22Rv1 (cell line): ENCODE measurements at regions not wholly inside any gene's neighbourhood (a gene's known extent, or its start where the extent isn't known, plus 50 kb on each side); places are given as distances from the start of the nearest gene placed in this dataset.

Experiments used
- H3K27ac ChIP-seq: fragments of 450-650 bp; 2 replicates; pipeline ENCODE4 v1.5.1; 2017
- ZFX ChIP-seq: fragments of 450-650 bp; IDR thresholded peaks from 2 replicates; pipeline ENCODE4 v1.6.1; 2017; ENCODE audit warnings: antibody characterized with exemption, borderline replicate concordance
- TF ChIP-seq, protein P1 (sequence below): fragments of 450-650 bp; IDR thresholded peaks from 2 replicates; pipeline ENCODE4 v1.5.1; 2017; ENCODE audit warnings: mild to moderate bottlenecking

DNA sequence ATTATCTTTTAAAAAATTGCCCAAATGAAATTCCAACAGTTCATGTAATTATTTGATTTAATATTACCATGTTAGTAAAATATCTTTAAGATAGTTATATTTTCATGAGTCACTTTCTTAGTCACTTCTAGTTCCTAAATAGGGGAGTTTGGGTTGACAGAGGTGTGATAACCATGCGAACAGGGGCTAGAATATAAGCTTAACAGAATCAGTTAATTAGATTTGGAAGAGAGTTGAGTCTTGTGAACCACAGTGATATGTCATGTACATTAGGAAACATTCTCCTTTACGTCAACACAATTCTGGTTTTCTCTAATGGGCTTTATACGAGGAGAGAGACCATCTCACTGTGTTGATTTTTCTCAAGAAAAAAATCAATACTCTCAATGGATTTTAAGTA lies 64.8 kb upstream of the ZNF281 start:
- TF ChIP-seq ZFX, result no peak
- TF ChIP-seq, protein P1, sequence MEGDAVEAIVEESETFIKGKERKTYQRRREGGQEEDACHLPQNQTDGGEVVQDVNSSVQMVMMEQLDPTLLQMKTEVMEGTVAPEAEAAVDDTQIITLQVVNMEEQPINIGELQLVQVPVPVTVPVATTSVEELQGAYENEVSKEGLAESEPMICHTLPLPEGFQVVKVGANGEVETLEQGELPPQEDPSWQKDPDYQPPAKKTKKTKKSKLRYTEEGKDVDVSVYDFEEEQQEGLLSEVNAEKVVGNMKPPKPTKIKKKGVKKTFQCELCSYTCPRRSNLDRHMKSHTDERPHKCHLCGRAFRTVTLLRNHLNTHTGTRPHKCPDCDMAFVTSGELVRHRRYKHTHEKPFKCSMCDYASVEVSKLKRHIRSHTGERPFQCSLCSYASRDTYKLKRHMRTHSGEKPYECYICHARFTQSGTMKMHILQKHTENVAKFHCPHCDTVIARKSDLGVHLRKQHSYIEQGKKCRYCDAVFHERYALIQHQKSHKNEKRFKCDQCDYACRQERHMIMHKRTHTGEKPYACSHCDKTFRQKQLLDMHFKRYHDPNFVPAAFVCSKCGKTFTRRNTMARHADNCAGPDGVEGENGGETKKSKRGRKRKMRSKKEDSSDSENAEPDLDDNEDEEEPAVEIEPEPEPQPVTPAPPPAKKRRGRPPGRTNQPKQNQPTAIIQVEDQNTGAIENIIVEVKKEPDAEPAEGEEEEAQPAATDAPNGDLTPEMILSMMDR, result no peak
- H3K27ac ChIP-seq, result no peak overlapping the region

DNA sequence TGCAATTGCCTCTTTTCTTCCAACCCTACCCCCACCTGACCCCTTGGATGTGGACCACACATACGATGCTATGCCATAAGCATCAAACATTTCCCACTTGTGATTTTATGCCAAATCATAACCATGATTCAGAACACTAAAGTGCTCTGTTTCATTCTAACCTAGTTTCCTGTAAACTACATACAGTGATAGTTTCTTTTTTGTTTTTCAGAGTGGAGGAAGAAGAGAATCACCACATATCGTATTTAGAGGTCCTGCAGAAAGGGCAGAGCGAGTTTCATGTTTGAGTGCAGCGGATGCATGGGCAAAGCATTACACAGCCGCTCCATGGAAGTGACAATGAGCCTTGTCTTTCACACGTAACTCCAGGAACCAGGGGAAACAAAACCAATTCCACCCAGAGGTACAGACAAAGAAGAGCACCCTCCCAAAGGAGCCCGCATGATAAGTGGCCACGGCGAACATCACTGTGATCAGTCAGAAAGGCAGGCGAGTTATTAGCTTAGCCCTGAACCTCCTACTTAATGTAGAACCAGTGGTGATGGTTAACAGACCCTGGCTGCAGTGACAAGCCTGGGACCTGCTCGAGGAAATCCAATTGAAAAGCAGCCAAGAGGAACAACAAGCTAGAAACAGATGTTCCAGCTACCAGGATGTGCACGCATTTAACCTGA lies 64.0 kb upstream of the ZNF281 start:
- TF ChIP-seq, protein P1, result no peak
- no peak for TF ChIP-seq ZFX
- no peak overlapping the region for H3K27ac ChIP-seq

DNA sequence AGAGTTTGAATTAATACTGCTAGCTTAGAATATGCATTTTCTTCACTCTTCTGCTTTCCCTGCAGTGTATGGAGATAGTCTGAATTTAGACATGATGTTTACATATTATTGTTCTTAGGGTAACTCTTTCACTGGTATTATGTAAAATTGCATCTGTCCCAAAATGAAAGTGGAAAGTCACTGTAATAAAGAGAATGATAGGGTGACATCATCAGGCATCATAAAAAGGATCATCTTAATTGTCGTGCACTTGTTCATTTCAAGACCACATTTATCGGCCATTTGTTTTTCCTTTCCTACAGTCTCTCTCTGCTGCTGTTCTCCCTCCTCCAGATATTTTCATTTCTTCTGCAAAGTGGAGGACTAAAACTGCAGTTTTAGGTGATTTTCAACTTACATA lies 61.9 kb upstream of the ZNF281 start:
- TF ChIP-seq ZFX, result no peak
- TF ChIP-seq, protein P1, result no peak
- no peak overlapping the region for H3K27ac ChIP-seq

DNA sequence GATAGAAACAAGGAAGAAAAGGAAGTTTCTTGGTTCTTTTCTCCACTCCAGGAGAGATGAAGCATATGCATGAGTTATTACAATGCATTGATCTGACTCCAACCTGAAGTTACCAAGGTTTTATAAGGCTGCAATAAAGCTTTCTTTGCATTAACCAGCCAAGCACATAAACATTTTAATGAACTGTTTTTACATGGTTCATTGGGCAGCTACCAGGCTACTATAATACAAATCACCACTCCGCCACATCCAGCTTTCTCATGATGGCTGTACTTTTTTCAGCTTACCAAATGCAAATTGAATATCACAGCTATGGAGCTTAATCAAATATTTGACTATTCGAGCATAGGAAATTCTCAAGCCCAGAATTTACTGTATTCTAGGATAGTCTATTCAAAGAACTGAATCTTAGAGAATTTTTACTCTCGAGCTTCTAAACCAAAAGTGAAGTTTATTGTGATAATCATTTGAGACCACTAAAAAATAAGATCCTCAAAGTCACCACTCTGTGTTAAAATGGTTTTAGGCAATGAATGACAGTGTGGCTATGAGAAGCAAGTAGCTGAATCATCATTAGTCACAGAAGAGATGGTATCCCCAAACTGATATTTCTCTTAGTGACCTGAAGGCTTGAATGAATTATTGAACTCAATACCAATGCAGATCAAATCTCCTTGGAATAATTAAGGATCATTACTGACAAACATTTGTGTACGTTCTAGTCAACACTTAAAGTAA lies 58.6 kb upstream of the ZNF281 start:
- no peak overlapping the region for H3K27ac ChIP-seq
- no peak for TF ChIP-seq ZFX
- TF ChIP-seq, protein P1, result no peak

DNA sequence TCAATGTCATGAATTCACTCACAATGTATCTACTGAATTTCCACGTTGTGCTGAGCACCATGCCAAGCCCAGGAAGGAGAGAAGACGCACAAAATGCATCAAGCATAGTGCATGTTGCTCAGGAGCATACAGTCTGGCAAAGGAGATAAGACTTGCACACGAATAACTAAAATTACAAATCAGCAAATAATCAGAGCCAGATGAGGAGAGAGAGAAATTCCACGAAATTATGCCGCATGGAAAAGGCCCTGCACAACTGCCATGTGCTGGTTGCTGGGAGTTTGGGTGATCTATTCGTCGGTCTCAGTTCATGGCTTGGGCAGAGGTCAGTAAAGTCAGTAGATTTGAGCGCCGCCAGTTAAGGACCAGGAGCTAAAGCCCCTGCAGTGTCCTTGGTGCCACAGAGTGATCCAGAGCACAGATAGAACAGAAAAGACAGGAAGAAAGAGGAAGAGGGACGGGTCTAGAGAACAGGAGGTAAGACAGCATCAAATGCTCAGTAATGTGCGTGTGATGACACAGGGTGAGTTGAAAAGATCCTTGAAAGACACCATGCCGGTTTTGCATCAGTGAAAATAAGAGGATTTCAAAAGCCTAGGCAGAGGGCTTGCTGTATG lies 55.1 kb upstream of the ZNF281 start:
- TF ChIP-seq, protein P1, result no peak
- no peak for TF ChIP-seq ZFX
- no peak overlapping the region for H3K27ac ChIP-seq
